ENCODE measurements at regions not wholly inside any gene's neighbourhood (a gene's known extent, or its start where the extent isn't known, plus 50 kb on each side); places are given as distances from the start of the nearest gene placed in this dataset.

DNA sequence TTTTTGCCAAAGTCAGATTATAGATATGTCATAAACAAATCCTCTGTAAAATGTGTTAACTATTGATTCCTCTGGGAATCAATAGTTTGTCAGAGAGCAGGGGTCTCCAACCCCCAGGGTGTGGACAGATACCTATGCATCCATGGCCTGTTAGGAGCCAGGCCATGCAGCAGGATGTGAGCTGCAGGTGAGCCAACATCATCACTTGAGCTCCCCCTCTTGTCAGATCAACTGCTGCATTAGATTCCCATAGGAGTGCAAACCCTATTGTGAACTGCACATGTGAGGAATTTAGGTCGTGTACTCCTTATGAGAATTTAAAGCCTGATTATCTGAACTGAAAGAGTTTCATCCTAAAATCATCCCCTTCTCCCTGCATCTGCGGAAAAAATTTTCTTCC lies 1365.4 kb downstream of the ARAP2 start:
- no peaks in the 10 kb centered on the region for H3K36me3 ChIP-seq (ENCODE audit: insufficient read depth, low read length)
- H3K4me3 ChIP-seq (ENCODE audit: low read depth, low read length, poor library complexity, severe bottlenecking) = no peak overlapping the region
- H3K9ac ChIP-seq (ENCODE audit: low read length) = no peak overlapping the region
- no peaks in the 10 kb centered on the region for H4K20me1 ChIP-seq (ENCODE audit: insufficient read depth, low read length)
- H3F3A ChIP-seq (ENCODE audit: insufficient read depth, low read length) = no peaks in the 10 kb centered on the region
- H2AFZ ChIP-seq (ENCODE audit: low read length) = no peak overlapping the region
- H3K9me2 ChIP-seq (ENCODE audit: low read depth, low read length) = no peaks in the 10 kb centered on the region
- no peaks in the 10 kb centered on the region for H3K27me3 ChIP-seq (ENCODE audit: insufficient read depth, low read length)
- no peaks in the 10 kb centered on the region for H3K79me2 ChIP-seq (ENCODE audit: insufficient read depth, low read length)
- no peak overlapping the region for H3K27ac ChIP-seq (ENCODE audit: low read depth, low read length, poor library complexity, severe bottlenecking)
- no peaks in the 10 kb centered on the region for H3K9me3 ChIP-seq (ENCODE audit: low read length)
- H3K4me1 ChIP-seq (ENCODE audit: insufficient read depth, low read length, severe bottlenecking) = no peaks in the 10 kb centered on the region
- H3K4me2 ChIP-seq (ENCODE audit: low read length) = no peak overlapping the region
- TF ChIP-seq CTCF (IDR thresholded peaks at IDR 0.05; ENCODE audit: low read length) = no peak

DNA sequence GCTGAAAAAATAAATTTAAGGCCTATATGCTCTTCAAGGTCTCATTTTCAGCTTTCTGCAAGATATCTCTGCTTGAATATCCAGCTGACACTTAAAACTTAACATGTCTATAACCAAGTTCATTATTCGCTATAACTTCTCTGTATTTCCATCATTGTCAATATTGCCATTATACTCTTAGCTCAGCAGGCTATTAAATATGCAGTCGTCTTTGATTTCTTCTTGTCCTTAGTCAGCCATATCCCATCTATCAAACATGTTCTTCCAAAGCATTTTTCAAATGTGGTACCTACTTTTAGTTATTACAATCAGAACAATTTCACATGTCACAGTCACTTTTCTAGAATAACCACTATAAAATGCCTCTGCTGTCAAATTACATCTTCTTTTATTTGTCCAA lies 1364.1 kb downstream of the ARAP2 start:
- H3K79me2 ChIP-seq (ENCODE audit: insufficient read depth, low read length) = no peaks in the 10 kb centered on the region
- H3K9me3 ChIP-seq (ENCODE audit: low read length) = no peaks in the 10 kb centered on the region
- no peak overlapping the region for H2AFZ ChIP-seq (ENCODE audit: low read length)
- H3K9ac ChIP-seq (ENCODE audit: low read length) = no peak overlapping the region
- H4K20me1 ChIP-seq (ENCODE audit: insufficient read depth, low read length) = no peaks in the 10 kb centered on the region
- no peaks in the 10 kb centered on the region for H3F3A ChIP-seq (ENCODE audit: insufficient read depth, low read length)
- H3K27ac ChIP-seq (ENCODE audit: low read depth, low read length, poor library complexity, severe bottlenecking) = no peak overlapping the region
- no peak overlapping the region for H3K4me2 ChIP-seq (ENCODE audit: low read length)
- no peak for TF ChIP-seq CTCF (IDR thresholded peaks at IDR 0.05; ENCODE audit: low read length)
- no peak for TF ChIP-seq EZH2 (IDR thresholded peaks at IDR 0.05; ENCODE audit: borderline replicate concordance, low read length)
- no peaks in the 10 kb centered on the region for H3K9me2 ChIP-seq (ENCODE audit: low read depth, low read length)
- H3K36me3 ChIP-seq (ENCODE audit: insufficient read depth, low read length) = no peaks in the 10 kb centered on the region
- no peak overlapping the region for H3K4me3 ChIP-seq (ENCODE audit: low read depth, low read length, poor library complexity, severe bottlenecking)
- H3K27me3 ChIP-seq (ENCODE audit: insufficient read depth, low read length) = no peaks in the 10 kb centered on the region
- H3K4me1 ChIP-seq (ENCODE audit: insufficient read depth, low read length, severe bottlenecking) = no peaks in the 10 kb centered on the region

DNA sequence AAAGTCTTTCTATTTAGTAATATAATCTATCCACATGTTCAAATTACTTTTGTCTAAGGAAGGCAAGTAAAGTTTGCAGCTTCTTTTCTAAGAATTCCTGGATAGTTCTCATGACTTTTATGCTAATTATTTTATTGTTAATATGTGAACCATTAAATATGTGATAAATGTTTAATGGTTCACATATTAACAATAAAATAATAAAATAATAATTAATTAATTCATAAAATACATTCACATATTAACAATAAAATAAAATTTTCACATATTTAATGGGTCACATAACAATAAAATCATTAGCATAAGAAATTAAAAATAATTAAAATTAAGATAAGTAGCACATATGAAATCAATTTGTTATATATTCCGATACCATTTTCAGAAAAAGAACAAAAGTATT lies 1352.4 kb downstream of the ARAP2 start:
- Histone ChIP-seq H3K79me2 (ENCODE audit: insufficient read depth, low read length) (no peaks in the 10 kb centered on the region), H3K9ac (ENCODE audit: low read length) (no peak overlapping the region), H3K9me3 (ENCODE audit: low read length) (no peaks in the 10 kb centered on the region), H3K9me2 (ENCODE audit: low read depth, low read length) (no peaks in the 10 kb centered on the region), H2AFZ (ENCODE audit: low read length) (no peak overlapping the region), H3K4me3 (ENCODE audit: low read depth, low read length, poor library complexity, severe bottlenecking) (no peak overlapping the region), H3K27ac (ENCODE audit: low read depth, low read length, poor library complexity, severe bottlenecking) (no peak overlapping the region), H3F3A (ENCODE audit: insufficient read depth, low read length) (no peaks in the 10 kb centered on the region), H3K4me1 (ENCODE audit: insufficient read depth, low read length, severe bottlenecking) (no peaks in the 10 kb centered on the region), H3K4me2 (ENCODE audit: low read length) (no peak overlapping the region), H4K20me1 (ENCODE audit: insufficient read depth, low read length) (no peaks in the 10 kb centered on the region), H3K36me3 (ENCODE audit: insufficient read depth, low read length) (no peaks in the 10 kb centered on the region), H3K27me3 (ENCODE audit: insufficient read depth, low read length) (no peaks in the 10 kb centered on the region)
- TF ChIP-seq CTCF (IDR thresholded peaks at IDR 0.05; ENCODE audit: low read length) (no peak), EZH2 (IDR thresholded peaks at IDR 0.05; ENCODE audit: borderline replicate concordance, low read length) (no peak)

Measured in OCI-LY1 (cell line).